ENCODE measurements at regions not wholly inside any gene's neighbourhood (a gene's known extent, or its start where the extent isn't known, plus 50 kb on each side); places are given as distances from the start of the nearest gene placed in this dataset.
A peak's percentile ranks its signal among the peaks of the same experiment; 100 is the strongest.

- Histone ChIP-seq H3K9ac (ENCODE audit: insufficient read depth in 1 of 2, low read depth in 2 of 2, low read length in 2 of 2) (peak overlapping the region in 1 of 2 experiments; percentile 14; a peak in 1 of 4 replicates), H3K36me3 (ENCODE audit: control insufficient read depth, insufficient read depth, low read length) (no peaks in the 10 kb centered on the region), H3K27me3 (ENCODE audit: control insufficient read depth in 2 of 2, insufficient read depth in 2 of 2, low read length in 2 of 2) (no peaks in the 10 kb centered on the region), H3K4me2 (ENCODE audit: insufficient read depth, low read length) (no peak overlapping the region), H3K79me2 (ENCODE audit: control insufficient read depth, insufficient read depth, low read length) (no peaks in the 10 kb centered on the region), H3K27ac (ENCODE audit: extremely low read depth, low read depth, low read length) (peak overlapping the region; percentile 65; the same call in 1 of the 3 replicates), H3K4me3 (no peak overlapping the region), H3K4me1 (replicated peaks in 1 of 2; ENCODE audit: control insufficient read depth in 2 of 2, insufficient read depth in 2 of 2, low read length in 2 of 2) (peaks cover 16 to 42% of the 10 kb centered on the region in 2 experiments), H3K9me1 (ENCODE audit: control insufficient read depth, insufficient read depth, low read length) (no peaks in the 10 kb centered on the region), H4K20me1 (replicated peaks; ENCODE audit: control insufficient read depth, insufficient read depth, low read length) (no peaks in the 10 kb centered on the region), H3K9me3 (replicated peaks; ENCODE audit: control insufficient read depth, insufficient read depth, low read depth, low read length) (no peaks in the 10 kb centered on the region), H2AFZ (ENCODE audit: low read depth, low read length) (peak overlapping the region; percentile 67)
- no peak for TF ChIP-seq NEUROD1 (IDR thresholded peaks at IDR 0.05; ENCODE audit: borderline replicate concordance, low read depth, low read length, partially characterized antibody)
- TF ChIP-seq ZNF316 (IDR thresholded peaks at IDR 0.05), result 0 out of 2 replicates have a peak, but pooled peaks have one; percentile 24
- DNase-seq (ENCODE audit: extremely low read depth in 1 of 4, low spot score in 3 of 4) (no peak), FAIRE-seq (peak; percentile 6), ATAC-seq (no peak)
- in situ Hi-C loops (cut with MboI) (no loop called here), intact Hi-C loops (cut with micrococcal nuclease) (no loop called here)
- 28% methylated on average over 2 of the region's 2 CpGs for WGBS (ENCODE audit: insufficient coverage, low coverage, missing lambda C conversion rate)
- ChIA-PET POLR2A (interaction anchor here (0.6 to 1.8 kb wide), 7 partner anchors 9 to 667 kb away, joined by 3 to 7 read pairs (median 3); no protein-coding TSS in a partner anchor), CTCF (ENCODE audit: low intra/inter-chr PET ratio) (no interaction called here)
- BruUV-seq (replicated peaks), result no TSS peak
Measured at GRCh38 chr2:47236503-47237215, 60.3 kb upstream of the CALM2 start.

DNA sequence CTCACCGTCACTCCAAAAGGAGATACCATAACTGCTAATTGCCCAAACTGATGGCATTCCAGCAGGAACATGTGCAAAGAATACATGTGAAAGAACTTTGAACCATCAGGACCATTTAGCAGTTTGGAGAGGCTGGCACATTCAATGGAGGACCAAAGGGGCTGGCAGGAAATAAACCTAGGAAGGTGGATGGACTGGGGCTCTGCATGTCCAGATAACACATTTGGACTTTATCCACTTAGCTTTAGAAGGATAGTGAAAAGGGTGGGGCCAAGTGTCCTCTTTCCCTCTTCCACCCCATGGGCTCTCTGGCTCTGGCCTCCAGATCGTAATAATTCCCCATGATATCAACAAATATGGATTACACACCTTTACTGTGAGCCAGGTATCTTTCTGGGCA is 58.8 kb upstream of the CALM2 start:
- POLR2A ChIA-PET, result interaction anchor here (0.6 to 1.7 kb wide), 5 partner anchors 8 to 1039 kb away, joined by 3 to 7 read pairs (median 4); no protein-coding TSS in a partner anchor
- Histone ChIP-seq H3K9me3 (replicated peaks; ENCODE audit: control insufficient read depth, insufficient read depth, low read depth, low read length) (no peaks in the 10 kb centered on the region), H4K20me1 (replicated peaks; ENCODE audit: control insufficient read depth, insufficient read depth, low read length) (no peaks in the 10 kb centered on the region), H2AFZ (ENCODE audit: low read depth, low read length) (peak overlapping the region; percentile 69), H3K9ac (ENCODE audit: insufficient read depth in 1 of 2, low read depth in 2 of 2, low read length in 2 of 2) (no peak overlapping the region; a peak in 2 of 4 replicates), H3K9me1 (ENCODE audit: control insufficient read depth, insufficient read depth, low read length) (no peaks in the 10 kb centered on the region), H3K27ac (ENCODE audit: extremely low read depth, low read depth, low read length) (no peak overlapping the region; the same call in 2 of the 3 replicates), H3K27me3 (ENCODE audit: control insufficient read depth in 2 of 2, insufficient read depth in 2 of 2, low read length in 2 of 2) (no peaks in the 10 kb centered on the region), H3K4me1 (replicated peaks in 1 of 2; ENCODE audit: control insufficient read depth in 2 of 2, insufficient read depth in 2 of 2, low read length in 2 of 2) (peaks cover 16 to 40% of the 10 kb centered on the region in 2 experiments), H3K4me3 (no peak overlapping the region), H3K36me3 (ENCODE audit: control insufficient read depth, insufficient read depth, low read length) (no peaks in the 10 kb centered on the region), H3K4me2 (ENCODE audit: insufficient read depth, low read length) (peak overlapping the region; percentile 59), H3K79me2 (ENCODE audit: control insufficient read depth, insufficient read depth, low read length) (no peaks in the 10 kb centered on the region)
- WGBS (ENCODE audit: insufficient coverage, low coverage, missing lambda C conversion rate), result 32% methylated on average over 2 of the region's 2 CpGs
- in situ Hi-C loops (cut with MboI) (no loop called here), intact Hi-C loops (cut with micrococcal nuclease) (no loop called here)
- BruUV-seq (replicated peaks), result no TSS peak
- FAIRE-seq (no peak), DNase-seq (ENCODE audit: extremely low read depth in 1 of 4, low spot score in 3 of 4) (peak; percentile 26 to 57 (median 40)), ATAC-seq (peak; percentile 36; the same call in 2 of the 3 replicates)
- CTCF ChIA-PET (ENCODE audit: low intra/inter-chr PET ratio), result no interaction called here
- TF ChIP-seq GTF2E2 (tag; IDR thresholded peaks at IDR 0.05) (no peak), RCOR1 (IDR thresholded peaks at IDR 0.05; ENCODE audit: borderline replicate concordance in 1 of 2, low read depth in 2 of 2, low read length in 2 of 2) (0 out of 4 replicates have a peak, but pooled peaks of 1 of the 2 experiments have one; percentile 35), DEAF1 (CRISPR knock-in tag; IDR thresholded peaks at IDR 0.05) (no peak), EZH2 (IDR thresholded peaks at IDR 0.05; ENCODE audit: borderline replicate concordance, low read depth, low read length) (no peak), CTBP1 (IDR thresholded peaks at IDR 0.05; ENCODE audit: borderline replicate concordance) (0 out of 2 replicates have a peak, but pooled peaks have one; percentile 11), ARID1B (IDR thresholded peaks at IDR 0.05) (0 out of 2 replicates have a peak, but pooled peaks have one; percentile 9)
- TF ChIP-seq, protein P1, sequence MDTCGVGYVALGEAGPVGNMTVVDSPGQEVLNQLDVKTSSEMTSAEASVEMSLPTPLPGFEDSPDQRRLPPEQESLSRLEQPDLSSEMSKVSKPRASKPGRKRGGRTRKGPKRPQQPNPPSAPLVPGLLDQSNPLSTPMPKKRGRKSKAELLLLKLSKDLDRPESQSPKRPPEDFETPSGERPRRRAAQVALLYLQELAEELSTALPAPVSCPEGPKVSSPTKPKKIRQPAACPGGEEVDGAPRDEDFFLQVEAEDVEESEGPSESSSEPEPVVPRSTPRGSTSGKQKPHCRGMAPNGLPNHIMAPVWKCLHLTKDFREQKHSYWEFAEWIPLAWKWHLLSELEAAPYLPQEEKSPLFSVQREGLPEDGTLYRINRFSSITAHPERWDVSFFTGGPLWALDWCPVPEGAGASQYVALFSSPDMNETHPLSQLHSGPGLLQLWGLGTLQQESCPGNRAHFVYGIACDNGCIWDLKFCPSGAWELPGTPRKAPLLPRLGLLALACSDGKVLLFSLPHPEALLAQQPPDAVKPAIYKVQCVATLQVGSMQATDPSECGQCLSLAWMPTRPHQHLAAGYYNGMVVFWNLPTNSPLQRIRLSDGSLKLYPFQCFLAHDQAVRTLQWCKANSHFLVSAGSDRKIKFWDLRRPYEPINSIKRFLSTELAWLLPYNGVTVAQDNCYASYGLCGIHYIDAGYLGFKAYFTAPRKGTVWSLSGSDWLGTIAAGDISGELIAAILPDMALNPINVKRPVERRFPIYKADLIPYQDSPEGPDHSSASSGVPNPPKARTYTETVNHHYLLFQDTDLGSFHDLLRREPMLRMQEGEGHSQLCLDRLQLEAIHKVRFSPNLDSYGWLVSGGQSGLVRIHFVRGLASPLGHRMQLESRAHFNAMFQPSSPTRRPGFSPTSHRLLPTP (IDR thresholded peaks at IDR 0.05; ENCODE audit: borderline replicate concordance, extremely low read depth, insufficient read length), result no peak

Measured in K562 (cell line).